Vagina (tissue), 2 donors: ENCODE measurements at regions not wholly inside any gene's neighbourhood (a gene's known extent, or its start where the extent isn't known, plus 50 kb on each side); places are given as distances from the start of the nearest gene placed in this dataset.

Experiments used
- CTCF ChIP-seq, 3 experiments: fragments of 450-650 bp in 2 of 3; fragments of 200-600 bp in 1 of 3; sonication (generic) in 1 of 3; IDR thresholded peaks; one replicate each; pipeline ENCODE4 v1.5.1; 2017 to 2019; ENCODE audit warnings: antibody characterized with exemption in 3 of 3, mild to moderate bottlenecking in 2 of 3, moderate library complexity in 2 of 3
- POLR2A ChIP-seq, 2 donors: fragments of 450-650 bp; IDR thresholded peaks; one replicate each; pipeline ENCODE4 v1.6.1; 2017; ENCODE audit warnings: antibody characterized with exemption in 2 of 2, mild to moderate bottlenecking in 2 of 2, moderate library complexity in 2 of 2

GRCh38 chr12:115891556-115892164 lies 385.8 kb downstream of the MED13L start:
- TF ChIP-seq CTCF (IDR thresholded peaks at IDR 0.05) (no peak), POLR2A (IDR thresholded peaks at IDR 0.05) (no peak)
